Caco-2 (cell line): ENCODE measurements at regions not wholly inside any gene's neighbourhood (a gene's known extent, or its start where the extent isn't known, plus 50 kb on each side); places are given as distances from the start of the nearest gene placed in this dataset.

Experiments used
- BruUV-seq: library from RNA; stranded (reverse); fragments of 400-500 nt; replicated peaks from 2 replicates; lab custom pipeline; 2021; lab: Mats Ljungman, UMichigan
- CTCF ChIA-PET: fragments of 300-600 bp; sonication (Branson Sonifier 250); formaldehyde crosslinking; loops from one replicate; lab custom pipeline; 2022; ENCODE audit warnings: antibody characterized with exemption; lab: Charles Lee
- POLR2A ChIA-PET: fragments of 300-600 bp; sonication (Branson Sonifier 250); formaldehyde crosslinking; loops from one replicate; lab custom pipeline; 2022; ENCODE audit warnings: antibody characterized with exemption; lab: Charles Lee
- DNase-seq, 2 experiments: peaks; one replicate each; pipeline versions ENCODE4 v3.0.0 to v3.0.0-alpha.2; 2020 to 2022
- H3K27me3 ChIP-seq: replicated peaks from 2 replicates; pipeline ENCODE4 v1.6.0; 2011; ENCODE audit warnings: low read length; ENCODE audit not compliant: control insufficient read depth, insufficient read depth
- H3K36me3 ChIP-seq: 2 replicates; pipeline ENCODE4 v1.5.1; 2011; ENCODE audit warnings: low read length; ENCODE audit not compliant: control insufficient read depth, insufficient read depth
- H3K4me1 ChIP-seq: fragments of 250-450 bp; sonication (Bioruptor Pico); 2 replicates; pipeline ENCODE4 v1.5.1; 2020; ENCODE audit warnings: mild to moderate bottlenecking
- H3K4me3 ChIP-seq: 2 replicates; pipeline ENCODE4 v1.5.1; 2011; ENCODE audit warnings: low read depth, mild to moderate bottlenecking, control low read depth, low read length
- H3K9me3 ChIP-seq: fragments of 250-450 bp; sonication (Bioruptor Pico); 2 replicates; pipeline ENCODE4 v1.5.1; 2020; ENCODE audit warnings: mild to moderate bottlenecking, moderate library complexity
- H3K27ac Mint-ChIP-seq: one replicate; pipeline ENCODE4 v1.8.0; 2022; ENCODE audit warnings: mixed read lengths; ENCODE audit not compliant: unreplicated experiment
- H3K27me3 Mint-ChIP-seq: one replicate; pipeline ENCODE4 v1.8.0; 2022; ENCODE audit warnings: mixed read lengths; ENCODE audit not compliant: insufficient read depth, unreplicated experiment
- H3K36me3 Mint-ChIP-seq: one replicate; pipeline ENCODE4 v1.8.0; 2022; ENCODE audit warnings: mild to moderate bottlenecking, mixed read lengths; ENCODE audit not compliant: insufficient read depth, unreplicated experiment
- H3K4me1 Mint-ChIP-seq: one replicate; pipeline ENCODE4 v1.8.0; 2022; ENCODE audit warnings: low read depth, mixed read lengths; ENCODE audit not compliant: unreplicated experiment
- H3K4me3 Mint-ChIP-seq: one replicate; pipeline ENCODE4 v1.8.0; 2022; ENCODE audit warnings: mild to moderate bottlenecking, moderate library complexity, mixed read lengths; ENCODE audit not compliant: unreplicated experiment
- H3K9me3 Mint-ChIP-seq: one replicate; pipeline ENCODE4 v1.8.0; 2022; ENCODE audit warnings: mixed read lengths; ENCODE audit not compliant: unreplicated experiment
- CTCF ChIP-seq, 2 experiments: fragments of 200-600 bp in 1 of 2; IDR thresholded peaks; 1 replicate in 1 of 2; 2 replicates in 1 of 2; pipeline versions ENCODE4 v1.5.1 to v1.8.0; 2011 to 2022; ENCODE audit warnings: antibody characterized with exemption in 1 of 2, control low read depth in 1 of 2, inconsistent platforms in 1 of 2, low read depth in 1 of 2, low read length in 1 of 2, mild to moderate bottlenecking in 1 of 2, moderate library complexity in 1 of 2; ENCODE audit not compliant: insufficient read depth in 1 of 2, severe bottlenecking in 1 of 2, unreplicated experiment in 1 of 2
- intact Hi-C: fragments of 100-400 bp; cut with micrococcal nuclease; formaldehyde crosslinking; loops from one replicate; pipeline ENCODE4 v1.10.0; 2022; ENCODE audit not compliant: unreplicated experiment

GRCh38 chr22:46073683-46074504 is 76.4 kb upstream of the PPARA start:
- no peaks in the 10 kb centered on the region for H3K36me3 ChIP-seq
- intact Hi-C loops, result loop anchor here (5.0 kb wide), 1 partner anchor 38 kb away; no protein-coding TSS in a partner anchor
- CTCF ChIA-PET, result interaction anchor here (0.6 to 0.9 kb wide), 3 partner anchors 61 to 68 kb away, joined by 3 read pairs; no protein-coding TSS in a partner anchor
- no peak overlapping the region for H3K4me3 ChIP-seq
- H3K27me3 ChIP-seq, result no peaks in the 10 kb centered on the region; the same call in none of the 2 replicates
- H3K4me3 Mint-ChIP-seq, result no peak overlapping the region
- no peaks in the 10 kb centered on the region for H3K9me3 Mint-ChIP-seq
- no peaks in the 10 kb centered on the region for H3K4me1 Mint-ChIP-seq
- H3K4me1 ChIP-seq, result peaks cover 5% of the 10 kb centered on the region; the same call in 1 of the 2 replicates
- no TSS peak for BruUV-seq
- no peaks in the 10 kb centered on the region for H3K36me3 Mint-ChIP-seq
- H3K9me3 ChIP-seq, result no peaks in the 10 kb centered on the region
- peaks cover 11% of the 10 kb centered on the region for H3K27me3 Mint-ChIP-seq
- no peak for TF ChIP-seq CTCF (IDR thresholded peaks at IDR 0.05; ENCODE audit: insufficient read depth in 1 of 2, low read depth in 1 of 2, low read length in 1 of 2, severe bottlenecking in 1 of 2, unreplicated experiment in 1 of 2)
- H3K27ac Mint-ChIP-seq, result no peak overlapping the region
- POLR2A ChIA-PET, result no interaction called here
- DNase-seq, result peak in 1 of 2 experiments; percentile 18

GRCh38 chr22:46074771-46075551 is 75.4 kb upstream of the PPARA start:
- POLR2A ChIA-PET, result no interaction called here
- H3K4me1 Mint-ChIP-seq, result no peaks in the 10 kb centered on the region
- H3K4me3 Mint-ChIP-seq, result no peak overlapping the region
- H3K36me3 ChIP-seq, result no peaks in the 10 kb centered on the region
- BruUV-seq, result no TSS peak
- intact Hi-C loops, result loop anchor here (5.0 kb wide), 1 partner anchor 37 kb away; no protein-coding TSS in a partner anchor
- no peaks in the 10 kb centered on the region for H3K9me3 ChIP-seq
- no peaks in the 10 kb centered on the region; the same call in none of the 2 replicates for H3K27me3 ChIP-seq
- no peak overlapping the region for H3K27ac Mint-ChIP-seq
- DNase-seq, result peak in 1 of 2 experiments; percentile 21
- H3K4me1 ChIP-seq, result peaks cover 5% of the 10 kb centered on the region; the same call in 1 of the 2 replicates
- no peaks in the 10 kb centered on the region for H3K9me3 Mint-ChIP-seq
- no peak for TF ChIP-seq CTCF (IDR thresholded peaks at IDR 0.05; ENCODE audit: insufficient read depth in 1 of 2, low read depth in 1 of 2, low read length in 1 of 2, severe bottlenecking in 1 of 2, unreplicated experiment in 1 of 2)
- peaks cover 3% of the 10 kb centered on the region for H3K27me3 Mint-ChIP-seq
- no peaks in the 10 kb centered on the region for H3K36me3 Mint-ChIP-seq
- CTCF ChIA-PET, result interaction anchor here (1.6 kb wide), 1 partner anchor 53 kb away, joined by 3 read pairs; no protein-coding TSS in a partner anchor
- H3K4me3 ChIP-seq, result no peak overlapping the region
